NOMO-1 (cell line): ENCODE measurements at regions not wholly inside any gene's neighbourhood (a gene's known extent, or its start where the extent isn't known, plus 50 kb on each side); places are given as distances from the start of the nearest gene placed in this dataset.

Experiments used
- DNase-seq, 2 experiments: peaks; one replicate each; lab custom pipeline; 2025; ENCODE audit not compliant: unreplicated experiment in 2 of 2; lab: John Stamatoyannopoulos, UW

DNA sequence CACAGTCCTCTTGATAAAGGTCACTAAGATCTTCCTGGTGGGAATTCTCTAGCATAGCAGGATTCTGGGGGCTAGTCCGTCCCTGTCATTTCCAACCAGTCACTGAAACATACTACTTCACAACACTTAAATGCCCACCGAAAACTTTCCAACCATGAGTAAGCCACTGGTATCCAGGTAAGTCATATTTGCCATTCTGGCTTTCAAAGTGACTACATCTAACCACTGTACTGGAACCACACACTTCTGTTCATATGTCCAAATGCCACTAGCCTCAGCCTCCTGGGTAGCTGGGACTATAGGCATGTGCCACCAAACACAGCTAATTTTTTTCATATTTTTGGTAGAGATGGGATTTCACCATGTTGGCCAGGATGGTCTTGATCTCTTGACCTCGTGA lies 64.3 kb upstream of the VANGL1 start:
- DNase-seq = no peak

DNA sequence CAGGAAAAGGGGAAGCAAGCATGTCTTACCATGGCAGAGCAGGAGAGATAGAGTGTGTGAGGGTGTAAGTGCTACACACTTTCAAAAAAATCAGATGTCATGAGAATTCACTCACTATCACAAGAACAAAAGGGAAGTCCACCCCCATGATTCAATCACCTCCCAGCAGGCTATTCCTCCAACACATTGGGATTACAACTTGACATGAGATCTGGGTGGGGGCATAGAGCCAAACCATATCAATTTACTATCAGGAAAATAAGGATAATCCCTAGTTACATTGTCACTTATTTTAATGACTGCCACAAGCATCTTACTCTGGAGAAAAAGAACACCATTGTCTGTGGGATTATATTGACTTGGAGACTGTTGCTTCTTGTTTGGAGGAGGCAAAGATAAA lies 66.1 kb upstream of the VANGL1 start:
- no peak for DNase-seq

DNA sequence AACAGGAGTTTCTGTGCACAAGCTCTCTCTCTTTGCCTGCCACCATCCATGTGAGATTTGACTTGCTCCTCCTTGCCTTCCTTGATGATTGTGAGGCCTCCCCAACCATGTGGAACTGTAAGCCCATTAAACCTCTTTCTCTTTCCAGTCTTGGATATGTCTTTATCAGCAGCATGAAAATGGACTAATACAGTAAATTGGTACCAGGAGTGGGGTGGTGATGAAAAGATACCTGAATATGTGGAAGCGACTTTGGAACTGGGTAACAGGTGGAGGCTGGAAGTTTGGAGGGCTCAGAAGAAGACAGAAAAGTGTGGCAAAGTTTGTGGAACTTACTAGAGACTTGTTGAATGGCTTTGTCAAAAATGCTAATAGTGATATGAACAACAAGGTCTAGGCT lies 69.1 kb upstream of the VANGL1 start:
- DNase-seq = no peak

DNA sequence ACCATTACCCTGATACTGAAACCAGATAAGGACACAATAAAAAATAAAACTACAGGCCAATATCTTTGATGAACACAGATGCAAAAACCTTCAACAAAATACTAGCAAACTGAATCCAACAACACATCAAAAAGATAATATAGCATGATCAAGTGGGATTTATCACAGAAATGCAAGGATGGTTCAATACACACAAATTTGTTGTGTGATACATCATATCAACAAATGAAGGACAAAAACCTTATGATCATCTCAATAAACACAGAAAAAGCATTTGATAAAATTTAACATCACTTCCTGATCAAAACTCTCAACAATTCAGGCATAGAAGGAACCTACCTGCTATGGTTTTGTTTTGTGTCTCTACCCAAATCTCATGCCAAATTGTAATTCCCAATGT lies 74.3 kb upstream of the VANGL1 start:
- DNase-seq = no peak

DNA sequence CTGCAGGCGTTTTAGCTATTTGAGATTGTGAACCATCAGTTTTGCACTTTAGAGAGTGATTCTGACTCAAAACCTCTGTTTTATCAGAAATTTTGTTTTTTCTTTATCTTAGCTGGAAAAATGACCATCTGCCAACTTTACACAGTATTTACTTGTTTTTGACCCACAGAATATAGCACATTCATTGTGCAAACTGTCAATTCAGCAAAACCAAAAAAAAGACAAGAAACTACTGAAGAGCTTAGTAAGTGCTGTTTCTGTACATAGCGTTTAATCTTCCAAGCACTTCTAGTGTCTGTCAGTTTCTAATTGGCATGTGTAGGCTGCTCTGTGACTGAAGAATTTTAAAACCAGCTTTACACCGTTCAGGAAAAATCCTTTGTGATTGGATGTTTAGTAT lies 76.0 kb upstream of the VANGL1 start:
- no peak for DNase-seq

DNA sequence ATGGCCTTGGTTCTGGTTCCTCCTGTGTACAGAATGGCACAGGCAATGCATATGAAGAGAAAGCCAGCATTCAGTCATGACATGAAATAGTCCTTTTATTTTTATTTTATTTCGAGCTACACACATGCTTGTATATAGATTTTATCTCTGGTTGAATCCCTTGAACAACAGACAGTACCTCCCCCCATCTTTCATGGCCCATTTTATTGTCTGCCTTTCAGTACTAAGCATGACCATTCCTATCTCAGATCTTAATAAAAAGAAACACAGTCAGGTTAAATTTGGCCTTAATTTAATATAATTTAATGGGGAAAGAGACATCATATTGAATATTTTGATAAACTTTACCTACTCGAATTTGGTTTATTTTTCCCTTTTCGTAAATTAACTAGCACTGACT lies 76.4 kb upstream of the VANGL1 start:
- no peak for DNase-seq

DNA sequence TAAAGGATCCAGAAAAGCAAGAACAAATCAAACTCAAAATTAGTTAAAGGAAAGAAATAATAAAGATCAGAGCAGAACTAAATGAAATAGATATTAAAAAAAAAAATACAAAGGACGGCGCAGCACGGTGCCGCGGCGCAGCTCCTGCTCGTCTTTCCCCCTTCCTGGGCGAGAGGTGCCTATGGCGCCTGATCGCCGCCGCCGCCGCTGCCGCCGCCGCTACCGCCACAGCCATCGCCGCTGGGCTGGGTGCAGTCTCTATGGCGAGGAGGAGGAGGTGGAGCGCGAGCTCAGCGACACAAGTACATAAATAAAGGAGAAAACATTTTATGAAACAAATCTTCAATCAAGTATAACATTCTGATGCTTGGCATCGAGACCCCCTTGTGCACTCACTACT lies 77.6 kb upstream of the VANGL1 start:
- DNase-seq = no peak

DNA sequence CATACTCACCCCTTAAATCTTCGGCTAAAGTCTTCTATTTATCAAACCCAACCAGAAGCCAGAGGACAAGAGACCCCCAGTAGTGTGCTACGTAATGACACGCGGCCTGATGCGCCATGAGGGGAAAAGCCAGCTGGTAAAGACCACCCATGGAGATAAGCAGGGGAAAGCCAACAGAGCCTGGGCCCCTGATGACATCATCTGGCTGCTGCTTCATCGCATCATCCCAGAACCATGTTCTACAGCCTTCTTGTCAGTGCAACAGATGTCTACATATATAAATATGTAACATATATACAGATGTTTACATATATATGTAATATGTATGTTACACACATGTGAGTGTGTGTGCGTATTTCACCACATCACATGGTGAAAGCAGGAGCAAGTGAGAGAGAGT lies 81.7 kb upstream of the VANGL1 start:
- DNase-seq = no peak

DNA sequence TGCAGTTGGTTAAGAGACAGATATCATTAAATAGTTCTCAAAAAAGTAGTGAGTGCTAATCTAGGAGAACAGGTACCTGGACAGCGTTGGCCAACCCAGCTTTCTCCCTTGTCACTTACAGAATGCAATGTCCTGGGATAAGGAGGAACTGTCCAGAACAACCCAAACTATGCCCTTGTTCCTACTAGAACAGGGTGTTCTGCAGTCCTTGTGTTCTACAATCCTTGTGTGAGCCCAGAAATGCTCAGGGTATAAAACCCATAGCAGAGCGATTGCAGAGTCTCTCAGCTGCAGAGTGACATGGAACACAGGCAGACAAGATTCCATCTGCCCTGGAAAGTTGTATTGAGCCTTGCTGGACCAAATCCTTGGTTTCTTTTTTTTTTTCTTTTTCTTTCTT lies 83.5 kb upstream of the VANGL1 start:
- no peak for DNase-seq

DNA sequence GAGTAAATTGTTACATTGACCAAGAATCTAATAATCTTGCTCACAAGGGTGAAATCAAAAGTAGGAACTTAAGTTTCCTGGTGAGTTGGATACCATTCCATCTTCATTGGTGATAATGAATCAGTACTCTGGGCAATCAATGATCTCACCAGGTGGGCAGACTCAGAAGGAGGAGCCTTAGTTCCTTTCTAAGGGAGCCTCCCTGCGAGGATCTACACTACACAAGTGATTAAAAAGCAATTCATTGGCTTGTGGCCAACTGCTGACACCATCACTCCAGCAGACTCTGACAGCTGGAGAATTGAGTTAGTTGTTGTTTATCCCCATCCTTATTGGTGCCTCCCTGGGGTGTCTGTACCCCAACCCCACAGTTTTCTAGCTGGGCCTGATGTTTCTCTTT lies 84.1 kb upstream of the VANGL1 start:
- DNase-seq = no peak

DNA sequence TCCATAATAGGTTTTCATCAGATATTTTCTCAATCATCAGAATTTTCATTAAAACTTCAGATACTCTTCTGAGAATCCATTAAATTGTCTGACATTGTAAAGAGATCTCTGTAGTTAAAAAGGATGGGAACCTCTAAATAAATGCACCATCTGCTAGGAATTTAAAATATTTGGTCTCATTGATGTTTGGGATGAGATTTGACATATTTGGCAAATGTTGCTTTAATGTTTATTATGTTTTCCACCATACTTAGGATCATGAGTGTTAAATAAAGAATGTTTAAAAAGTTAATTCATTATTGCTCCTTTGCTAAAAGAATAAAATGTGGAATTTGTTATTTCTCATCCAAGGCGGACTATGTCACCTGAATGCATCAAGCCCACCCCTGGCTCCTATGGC lies 85.5 kb upstream of the VANGL1 start:
- DNase-seq = no peak

DNA sequence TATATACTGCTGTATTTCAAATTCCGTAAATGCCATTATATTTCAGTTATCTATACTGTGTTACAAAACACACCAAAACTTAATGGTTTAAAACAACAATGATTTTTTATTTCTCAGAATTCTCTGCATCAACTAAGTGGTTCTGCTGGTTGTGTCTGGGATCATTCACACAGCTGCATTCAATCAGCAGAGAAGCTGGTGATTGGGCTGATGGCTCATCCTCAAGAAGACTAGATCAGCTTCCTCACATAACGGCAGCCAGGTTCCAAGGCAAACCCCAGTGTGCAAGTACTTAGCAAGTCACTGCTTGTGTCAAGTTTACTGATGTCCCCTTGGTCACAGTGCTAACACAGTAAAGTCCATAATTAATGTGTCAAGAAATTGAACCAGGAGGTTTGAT lies 86.3 kb upstream of the VANGL1 start:
- no peak for DNase-seq

DNA sequence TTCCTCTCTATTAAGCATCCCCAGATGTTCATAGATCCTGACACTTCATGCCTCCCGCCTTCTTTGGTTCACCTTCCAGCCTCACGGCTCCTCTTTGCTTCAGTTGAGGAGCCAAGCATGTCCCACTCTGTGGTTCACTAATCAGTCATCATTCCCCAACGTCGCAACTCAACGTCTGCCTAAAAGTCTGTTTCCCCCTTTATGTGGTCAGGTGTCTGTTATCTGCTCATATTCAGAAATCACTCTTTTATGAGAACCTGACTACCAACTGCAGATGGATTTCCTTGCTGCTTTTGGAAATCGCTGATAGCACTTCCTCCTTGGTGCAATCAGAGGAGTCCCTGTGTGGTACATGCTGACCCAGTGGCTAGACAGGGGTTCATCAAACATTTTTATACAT lies 94.1 kb upstream of the VANGL1 start:
- no peak for DNase-seq

DNA sequence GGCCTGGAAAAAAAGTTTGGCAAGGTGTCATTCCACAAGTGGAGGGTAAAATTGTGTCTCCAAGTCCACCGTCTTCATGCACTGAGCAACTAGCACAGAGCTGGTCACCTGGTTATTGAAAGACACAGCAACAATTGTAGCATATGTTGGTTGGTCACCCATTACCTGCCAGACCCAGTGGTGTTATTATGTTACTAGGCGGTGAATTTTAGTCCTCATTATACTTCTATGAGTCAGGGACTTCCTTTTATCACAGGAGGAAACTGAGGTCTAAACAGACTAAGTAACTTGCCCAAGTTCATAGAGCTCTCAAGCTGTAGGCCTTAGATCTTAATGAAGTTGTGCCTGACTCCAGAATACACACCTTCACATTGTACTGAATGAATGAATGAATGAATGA lies 94.9 kb upstream of the VANGL1 start:
- DNase-seq = no peak

DNA sequence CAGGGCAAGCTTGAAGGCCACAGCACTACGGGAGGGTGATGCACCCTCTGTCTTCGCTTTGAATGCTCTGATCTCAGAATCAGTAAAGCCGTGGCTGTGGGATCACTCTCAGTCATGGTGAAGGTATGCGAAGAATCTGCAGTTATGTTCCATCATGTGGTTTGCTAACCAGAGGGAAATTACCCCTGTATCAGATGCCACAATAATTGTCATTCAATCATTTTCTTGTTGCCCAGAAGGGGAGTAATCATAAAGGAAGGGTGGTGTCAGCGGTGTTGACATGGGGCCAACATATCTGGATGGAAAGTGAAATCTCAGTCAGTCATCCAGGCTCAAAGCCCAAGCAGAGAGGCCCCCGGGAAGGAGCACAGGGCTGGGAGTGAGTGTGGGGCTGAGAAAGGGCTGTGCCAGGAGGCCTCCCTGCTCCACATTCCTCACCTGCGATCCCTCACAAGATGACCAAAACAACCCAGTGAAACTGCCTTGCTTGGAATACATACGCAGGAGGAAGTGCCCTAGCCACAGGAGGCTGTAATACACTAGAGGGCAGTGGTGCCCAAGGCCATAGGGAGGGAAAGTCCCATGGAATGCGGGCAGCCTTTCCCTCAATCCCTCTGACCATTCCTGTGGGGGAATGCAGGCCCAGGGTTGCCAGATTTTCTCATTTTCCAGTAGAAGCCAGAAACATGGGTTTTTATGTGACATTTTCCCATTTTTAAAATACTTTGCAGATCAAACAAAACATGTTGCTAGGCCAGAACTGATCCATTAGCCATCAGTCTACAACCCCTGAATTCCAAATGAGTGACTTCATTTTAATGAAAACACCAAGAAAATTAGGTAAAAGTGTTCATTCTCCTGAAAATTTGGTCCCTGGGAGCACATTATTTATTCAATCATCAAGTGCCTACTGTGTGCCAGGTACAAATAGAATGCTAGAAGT lies 95.7 kb upstream of the VANGL1 start:
- no peak for DNase-seq

DNA sequence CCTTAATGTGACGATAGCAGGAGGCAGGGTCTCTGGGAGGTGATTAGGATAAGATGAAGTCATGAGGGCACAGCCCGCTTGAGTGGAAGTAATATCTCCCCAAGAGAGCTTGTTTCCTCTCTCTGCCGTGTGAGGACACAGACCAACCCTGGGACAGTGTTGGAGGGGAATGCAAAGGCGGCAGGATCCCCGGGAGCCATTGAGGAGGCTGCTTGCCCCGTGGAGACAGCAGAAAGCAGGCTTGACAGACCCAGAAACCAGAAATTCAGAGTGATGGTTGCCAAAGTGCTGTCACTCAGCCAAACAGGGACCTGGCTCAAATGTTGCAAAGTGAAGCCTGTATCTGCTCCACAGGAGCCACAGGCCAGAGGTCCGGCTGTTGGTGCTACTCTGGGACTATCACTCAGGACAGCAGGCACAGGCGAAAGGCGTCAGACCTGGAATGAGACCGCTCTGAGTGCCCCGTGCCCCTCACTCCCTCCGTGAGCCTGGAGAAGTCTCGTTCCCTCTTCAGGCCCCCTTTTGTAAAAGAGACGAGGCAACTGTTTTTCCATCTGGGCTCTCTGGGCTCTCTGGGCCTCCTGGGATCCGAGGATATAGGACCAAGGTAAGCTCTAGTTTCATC lies 96.6 kb upstream of the VANGL1 start:
- DNase-seq = no peak

DNA sequence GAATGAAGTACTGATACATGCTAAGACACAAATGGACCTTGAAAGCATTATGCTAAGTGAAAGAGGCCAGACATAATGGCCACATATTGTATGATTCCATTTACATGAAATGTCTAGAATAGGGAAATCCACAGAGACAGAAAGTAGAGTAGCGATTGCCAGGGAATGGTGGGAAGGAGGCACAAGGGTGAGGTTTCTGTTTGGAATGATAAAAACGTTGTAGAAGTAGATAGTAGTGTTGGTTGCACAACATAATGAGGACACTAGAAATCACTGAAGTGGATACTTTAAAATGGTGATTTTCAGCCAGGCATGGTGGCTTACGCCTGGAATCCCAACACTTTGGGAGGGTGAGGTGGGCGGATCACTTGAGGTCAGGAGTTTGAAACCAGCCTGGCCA lies 97.6 kb upstream of the VANGL1 start:
- no peak for DNase-seq

DNA sequence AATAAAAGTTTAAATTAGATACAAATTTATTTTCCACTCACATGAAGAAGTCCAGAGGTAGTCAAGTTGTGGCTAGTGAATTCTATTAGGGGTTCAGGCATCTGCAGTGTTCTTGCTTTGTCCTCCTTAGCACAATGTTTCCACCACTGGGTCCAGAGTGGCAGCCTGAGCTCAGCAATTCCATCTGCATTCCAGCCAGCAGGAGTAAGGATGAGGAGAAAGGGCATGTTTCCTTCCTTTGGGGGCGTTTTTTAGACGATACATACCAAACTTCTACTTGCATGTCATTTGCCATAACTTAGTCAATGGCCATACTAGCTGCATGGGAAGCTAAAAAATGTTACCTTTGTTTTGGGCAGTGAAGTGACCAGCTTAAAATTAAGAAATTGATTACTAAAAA lies 98.5 kb upstream of the VANGL1 start:
- no peak for DNase-seq

DNA sequence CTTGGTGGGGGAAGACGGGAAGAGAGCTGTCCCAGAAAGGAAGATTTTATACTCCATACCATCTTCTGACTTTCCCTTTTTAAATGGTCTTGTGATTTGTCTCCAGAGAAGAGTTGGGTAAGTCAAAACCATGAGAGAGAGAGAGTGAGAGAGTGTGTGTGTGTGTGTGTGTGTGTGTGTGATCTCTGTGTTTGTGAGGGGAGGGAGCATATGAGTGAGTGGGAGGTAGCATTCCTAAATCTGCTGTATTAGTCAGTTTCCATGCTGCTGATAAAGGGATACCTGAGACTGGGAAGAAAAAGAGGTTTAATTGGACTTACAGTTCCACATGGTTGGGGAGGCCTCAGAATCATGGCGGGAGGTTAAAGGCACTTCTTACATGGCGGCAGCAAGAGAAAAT lies 102.0 kb upstream of the VANGL1 start:
- DNase-seq = no peak

DNA sequence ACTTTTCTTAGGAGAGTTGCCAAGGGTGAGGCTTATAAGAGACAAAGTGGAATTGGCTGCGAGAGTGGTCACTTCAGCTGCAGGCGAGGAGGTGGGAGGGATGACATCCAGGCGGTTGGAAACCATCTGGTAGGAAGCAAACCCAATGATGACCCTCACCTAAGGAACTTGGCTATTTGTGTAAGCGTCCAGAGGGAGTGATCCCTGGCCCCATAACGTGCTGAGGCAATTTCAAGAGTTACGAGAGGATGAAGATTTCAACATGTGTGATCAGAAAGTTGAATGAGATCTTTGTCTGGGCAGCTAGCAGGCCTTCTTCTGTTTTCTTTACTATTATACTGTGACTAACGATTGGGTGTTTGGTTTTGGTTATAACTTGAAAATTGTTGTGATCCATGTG lies 102.7 kb upstream of the VANGL1 start:
- DNase-seq = no peak

DNA sequence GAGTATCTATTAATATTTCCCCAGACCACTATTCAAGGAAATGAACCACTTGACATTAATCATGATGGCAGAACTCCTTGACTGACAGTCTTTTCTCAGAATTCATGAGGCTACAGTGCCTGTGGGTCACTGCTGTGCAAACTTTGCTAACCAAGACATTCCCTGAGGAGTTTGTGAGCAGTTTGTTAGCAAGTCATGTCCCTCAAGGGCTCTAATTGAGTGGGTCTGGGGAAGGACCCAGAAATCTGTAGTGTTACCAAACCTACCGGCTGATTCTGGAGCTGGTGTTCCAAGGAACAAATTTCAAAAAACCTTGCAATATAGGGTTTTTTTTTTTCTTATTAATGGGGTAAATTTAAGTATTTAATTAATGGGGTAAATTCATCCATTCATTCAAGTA lies 103.2 kb upstream of the VANGL1 start:
- DNase-seq = no peak

DNA sequence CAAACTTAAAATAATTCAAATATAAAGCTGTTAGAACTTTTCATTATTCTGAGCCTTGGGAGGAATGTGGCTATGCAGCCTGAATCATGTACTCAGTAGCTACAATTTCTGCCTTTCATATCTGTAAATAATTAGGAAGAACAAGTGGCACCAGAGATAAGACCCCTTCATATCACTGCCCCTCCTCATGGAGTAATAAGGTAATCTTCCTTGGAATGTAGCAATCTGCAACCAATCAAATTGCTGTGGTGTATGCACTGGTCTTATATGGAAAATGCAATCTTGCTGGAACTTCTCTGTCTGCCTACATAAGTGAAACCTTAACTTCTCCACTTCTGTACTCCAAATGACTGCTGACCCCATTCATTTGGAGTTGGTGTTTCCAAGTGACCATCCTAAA lies 104.4 kb upstream of the VANGL1 start:
- no peak for DNase-seq
